ENCODE measurements at regions not wholly inside any gene's neighbourhood (a gene's known extent, or its start where the extent isn't known, plus 50 kb on each side); places are given as distances from the start of the nearest gene placed in this dataset.

- H4K20me1 ChIP-seq (ENCODE audit: control insufficient read depth, extremely low read depth, insufficient read depth, low read length), result no peaks in the 10 kb centered on the region
- H3K4me1 ChIP-seq (ENCODE audit: control insufficient read depth, extremely low read depth, insufficient read depth, low read length), result no peaks in the 10 kb centered on the region
- no peaks in the 10 kb centered on the region for H3K79me2 ChIP-seq (ENCODE audit: control insufficient read depth, insufficient read depth, low read length)
- no peaks in the 10 kb centered on the region for H3K27me3 ChIP-seq (ENCODE audit: control insufficient read depth, insufficient read depth, low read length)
- H3K4me2 ChIP-seq (ENCODE audit: extremely low read depth, insufficient read depth, low read length), result no peak overlapping the region
- no peak overlapping the region for H3K9ac ChIP-seq (ENCODE audit: insufficient read depth, low read length)
- TF ChIP-seq CTCF (conservative IDR thresholded peaks at IDR 0.05 in 1 of 2, IDR thresholded peaks at IDR 0.05 in 1 of 2; ENCODE audit: low read depth in 1 of 2, low read length in 2 of 2) (no peak), EZH2 (IDR thresholded peaks at IDR 0.05; ENCODE audit: low read length, missing control alignments) (no peak)
- no peak for DNase-seq (ENCODE audit: low read depth in 2 of 2)
- no peak overlapping the region for H3K4me3 ChIP-seq (replicated peaks in 1 of 4; ENCODE audit: control extremely low read depth in 1 of 4, insufficient read depth in 1 of 4, low read depth in 3 of 4, low read length in 4 of 4)
- H3K27ac ChIP-seq (ENCODE audit: insufficient read depth, low read length), result no peak overlapping the region
- H2AFZ ChIP-seq (ENCODE audit: low read length), result no peak overlapping the region
- no peaks in the 10 kb centered on the region for H3K36me3 ChIP-seq (ENCODE audit: control insufficient read depth, insufficient read depth, low read length)
- no peaks in the 10 kb centered on the region for H3K9me3 ChIP-seq (ENCODE audit: control insufficient read depth, insufficient read depth, low read depth, low read length)
These were observed 91.0 kb downstream of the TBX3 start for GRCh38 chr12:114592946-114593345.

GRCh38 chr12:114588061-114588460, 95.9 kb downstream of the TBX3 start:
- H3K9me3 ChIP-seq (ENCODE audit: control insufficient read depth, insufficient read depth, low read depth, low read length), result no peaks in the 10 kb centered on the region
- no peak overlapping the region for H2AFZ ChIP-seq (ENCODE audit: low read length)
- no peaks in the 10 kb centered on the region for H3K36me3 ChIP-seq (ENCODE audit: control insufficient read depth, insufficient read depth, low read length)
- TF ChIP-seq CTCF (conservative IDR thresholded peaks at IDR 0.05 in 1 of 2, IDR thresholded peaks at IDR 0.05 in 1 of 2; ENCODE audit: low read depth in 1 of 2, low read length in 2 of 2), result no peak
- no peaks in the 10 kb centered on the region for H3K4me1 ChIP-seq (ENCODE audit: control insufficient read depth, extremely low read depth, insufficient read depth, low read length)
- H3K27ac ChIP-seq (ENCODE audit: insufficient read depth, low read length), result no peak overlapping the region
- no peak overlapping the region for H3K9ac ChIP-seq (ENCODE audit: insufficient read depth, low read length)
- no peaks in the 10 kb centered on the region for H3K79me2 ChIP-seq (ENCODE audit: control insufficient read depth, insufficient read depth, low read length)
- no peaks in the 10 kb centered on the region for H3K27me3 ChIP-seq (ENCODE audit: control insufficient read depth, insufficient read depth, low read length)
- H3K4me3 ChIP-seq (replicated peaks in 1 of 4; ENCODE audit: control extremely low read depth in 1 of 4, insufficient read depth in 1 of 4, low read depth in 3 of 4, low read length in 4 of 4), result no peak overlapping the region
- no peak overlapping the region for H3K4me2 ChIP-seq (ENCODE audit: extremely low read depth, insufficient read depth, low read length)
- no peaks in the 10 kb centered on the region for H4K20me1 ChIP-seq (ENCODE audit: control insufficient read depth, extremely low read depth, insufficient read depth, low read length)
- DNase-seq (ENCODE audit: low read depth in 2 of 2), result no peak

- H3K4me3 ChIP-seq (replicated peaks in 1 of 4; ENCODE audit: control extremely low read depth in 1 of 4, insufficient read depth in 1 of 4, low read depth in 3 of 4, low read length in 4 of 4), result no peak overlapping the region
- H3K9me3 ChIP-seq (ENCODE audit: control insufficient read depth, insufficient read depth, low read depth, low read length), result no peaks in the 10 kb centered on the region
These were observed 103.7 kb downstream of the TBX3 start for GRCh38 chr12:114580306-114580705.

More at GRCh38 chr12:114580306-114580705, 103.7 kb downstream of the TBX3 start:
- Histone ChIP-seq H3K79me2 (ENCODE audit: control insufficient read depth, insufficient read depth, low read length) (no peaks in the 10 kb centered on the region), H3K4me2 (ENCODE audit: extremely low read depth, insufficient read depth, low read length) (no peak overlapping the region), H3K27me3 (ENCODE audit: control insufficient read depth, insufficient read depth, low read length) (no peaks in the 10 kb centered on the region), H4K20me1 (ENCODE audit: control insufficient read depth, extremely low read depth, insufficient read depth, low read length) (no peaks in the 10 kb centered on the region), H3K36me3 (ENCODE audit: control insufficient read depth, insufficient read depth, low read length) (no peaks in the 10 kb centered on the region), H3K4me1 (ENCODE audit: control insufficient read depth, extremely low read depth, insufficient read depth, low read length) (no peaks in the 10 kb centered on the region), H2AFZ (ENCODE audit: low read length) (no peak overlapping the region), H3K9ac (ENCODE audit: insufficient read depth, low read length) (no peak overlapping the region), H3K27ac (ENCODE audit: insufficient read depth, low read length) (no peak overlapping the region)
- TF ChIP-seq EZH2 (IDR thresholded peaks at IDR 0.05; ENCODE audit: low read length, missing control alignments), result no peak
- TF ChIP-seq CTCF (conservative IDR thresholded peaks at IDR 0.05 in 1 of 2, IDR thresholded peaks at IDR 0.05 in 1 of 2; ENCODE audit: low read depth in 1 of 2, low read length in 2 of 2), result no peak
- no peak for DNase-seq (ENCODE audit: low read depth in 2 of 2)

Data from fibroblast of lung (primary cell).